Ovary (tissue), 7 donors: ENCODE measurements at regions not wholly inside any gene's neighbourhood (a gene's known extent, or its start where the extent isn't known, plus 50 kb on each side); places are given as distances from the start of the nearest gene placed in this dataset.

Source experiments
- DNase-seq, 5 donors: peaks; one replicate each; pipeline ENCODE4 v3.0.0-alpha.2; 2019 to 2020
- H3K27ac ChIP-seq, 2 donors: fragments of 200-600 bp; one replicate each; pipeline versions ENCODE4 v1.5.1 to v1.8.0; 2019 to 2022
- H3K27me3 ChIP-seq: fragments of 200-600 bp; one replicate; pipeline ENCODE4 v1.8.0; 2022
- H3K36me3 ChIP-seq: fragments of 200-600 bp; sonication (generic); one replicate; pipeline ENCODE4 v1.5.1; 2019
- H3K4me1 ChIP-seq: one replicate; pipeline ENCODE4 v1.8.1; 2013; ENCODE audit warnings: mild to moderate bottlenecking, moderate library complexity; ENCODE audit not compliant: insufficient read depth
- H3K4me3 ChIP-seq: fragments of 200-600 bp; sonication (generic); one replicate; pipeline ENCODE4 v1.5.1; 2017
- H3K9me3 ChIP-seq, 2 donors: fragments of 200-600 bp in 1 of 2; sonication (generic) in 1 of 2; one replicate each; pipeline versions ENCODE4 v1.5.1 to v1.8.1; 2013 to 2019; ENCODE audit warnings: mild to moderate bottlenecking in 1 of 2, moderate library complexity in 1 of 2
- EP300 ChIP-seq: sonication (generic); formaldehyde crosslinking; IDR thresholded peaks from one replicate; pipeline ENCODE4 v1.6.1; 2017; ENCODE audit warnings: antibody characterized with exemption
- POLR2A ChIP-seq: fragments of 450-650 bp; IDR thresholded peaks from one replicate; pipeline ENCODE4 v1.6.1; 2017; ENCODE audit warnings: antibody characterized with exemption, mild to moderate bottlenecking, moderate library complexity
- WGBS, 3 donors: extraction: QIAGEN DNeasy Blood & Tissue Kit in 1 of 3; methylation state at CpG; one replicate each; pipeline versions ENCODE4 v1.1.5 to v1.1.7; 2013 to 2017; 5-methylcytosine and 5-hydroxymethylcytosine counted together
- intact Hi-C, 4 donors: fragments of 100-400 bp; cut with DNase I; formaldehyde crosslinking; loops; one replicate each; pipeline versions ENCODE4 v1.11.0 to v1.15.1; 2022 to 2023
- TF ChIP-seq, protein P1 (sequence below), 3 donors: fragments of 450-650 bp in 2 of 3; fragments of 200-600 bp in 1 of 3; IDR thresholded peaks; one replicate each; pipeline versions ENCODE4 v1.5.1 to v1.8.0; 2016 to 2022; ENCODE audit warnings: antibody characterized with exemption in 3 of 3, mild to moderate bottlenecking in 1 of 3
- donor health status: DM: no; HTN: no; CAD: no; lungs with moderate emphysema.
- donor health status: DM: no; HTN: no; CAD: no.
- donor health status: Bipolar disorder and iron deficiency.
- donor health status: DM: no; HTN: no; CAD: no.
- donor health status: DM: yes; HTN: yes; CAD: no.

DNA sequence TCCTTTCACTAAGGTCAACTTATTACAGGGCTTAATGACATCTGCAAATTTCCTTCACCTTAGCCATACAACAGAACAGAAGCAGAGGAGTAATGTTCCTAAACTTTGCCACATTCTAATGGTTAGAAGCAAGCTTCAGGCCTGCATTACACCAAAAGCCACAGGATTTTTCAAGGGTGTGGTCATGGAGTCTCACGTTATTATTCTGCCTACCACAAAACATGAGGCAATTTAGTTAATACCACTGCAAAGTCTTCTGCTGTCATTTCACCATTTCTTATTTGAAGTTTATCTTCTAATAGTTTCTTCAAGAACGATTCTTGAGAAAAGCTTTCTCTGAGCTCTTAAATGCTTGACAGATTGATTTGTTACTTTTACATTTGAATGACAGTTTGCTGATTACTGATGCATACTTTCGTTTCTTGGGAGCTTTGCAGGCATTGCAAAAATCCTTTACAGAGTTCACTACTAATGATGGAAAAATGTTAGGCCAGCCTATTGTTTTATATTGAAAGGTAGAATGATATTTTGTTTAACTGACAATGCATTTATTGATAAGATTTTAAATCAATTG, 1257.1 kb downstream of the NSUN3 start:
- 66 to 79% (median 66%) methylated on average over 3 of the region's 3 CpGs for WGBS, 3 donors
- H3K9me3 ChIP-seq, result no peaks in the 10 kb centered on the region
- H3K27me3 ChIP-seq, result no peaks in the 10 kb centered on the region
- intact Hi-C loops, result no loop called here
- no peak for DNase-seq
- TF ChIP-seq, protein P1, sequence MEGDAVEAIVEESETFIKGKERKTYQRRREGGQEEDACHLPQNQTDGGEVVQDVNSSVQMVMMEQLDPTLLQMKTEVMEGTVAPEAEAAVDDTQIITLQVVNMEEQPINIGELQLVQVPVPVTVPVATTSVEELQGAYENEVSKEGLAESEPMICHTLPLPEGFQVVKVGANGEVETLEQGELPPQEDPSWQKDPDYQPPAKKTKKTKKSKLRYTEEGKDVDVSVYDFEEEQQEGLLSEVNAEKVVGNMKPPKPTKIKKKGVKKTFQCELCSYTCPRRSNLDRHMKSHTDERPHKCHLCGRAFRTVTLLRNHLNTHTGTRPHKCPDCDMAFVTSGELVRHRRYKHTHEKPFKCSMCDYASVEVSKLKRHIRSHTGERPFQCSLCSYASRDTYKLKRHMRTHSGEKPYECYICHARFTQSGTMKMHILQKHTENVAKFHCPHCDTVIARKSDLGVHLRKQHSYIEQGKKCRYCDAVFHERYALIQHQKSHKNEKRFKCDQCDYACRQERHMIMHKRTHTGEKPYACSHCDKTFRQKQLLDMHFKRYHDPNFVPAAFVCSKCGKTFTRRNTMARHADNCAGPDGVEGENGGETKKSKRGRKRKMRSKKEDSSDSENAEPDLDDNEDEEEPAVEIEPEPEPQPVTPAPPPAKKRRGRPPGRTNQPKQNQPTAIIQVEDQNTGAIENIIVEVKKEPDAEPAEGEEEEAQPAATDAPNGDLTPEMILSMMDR (IDR thresholded peaks at IDR 0.05), result no peak
- TF ChIP-seq EP300 (no peak), POLR2A (no peak)
- no peak overlapping the region for H3K4me3 ChIP-seq
- no peaks in the 10 kb centered on the region for H3K36me3 ChIP-seq
- H3K27ac ChIP-seq, result no peak overlapping the region
- H3K4me1 ChIP-seq, result no peaks in the 10 kb centered on the region

- no peak overlapping the region for H3K27ac ChIP-seq
- intact Hi-C loops, result no loop called here
- 84 to 87% (median 86%) methylated on average over 2 of the region's 2 CpGs for WGBS, 3 donors
These were observed 1264.6 kb downstream of the NSUN3 start for GRCh38 chr3:95327478-95327877.

DNA sequence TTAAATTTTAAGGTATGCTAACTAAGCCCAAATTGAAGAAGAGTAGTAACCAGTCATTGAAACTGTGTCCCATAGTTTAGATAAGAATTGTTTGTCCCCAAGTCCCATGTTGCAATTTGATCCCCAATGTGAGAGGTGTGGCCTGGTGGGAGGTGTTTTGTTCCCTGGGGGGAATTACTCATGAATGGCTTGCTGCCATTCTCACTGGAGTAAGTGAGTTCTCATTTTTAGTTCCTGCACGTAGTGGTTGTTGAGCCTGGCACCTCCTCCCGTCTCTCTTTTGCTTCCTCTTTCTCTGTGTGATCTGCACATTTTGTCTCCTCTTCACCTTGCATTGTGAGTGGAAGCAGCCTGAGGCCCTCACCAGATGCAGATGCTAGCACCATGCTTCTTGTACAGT, 1271.0 kb downstream of the NSUN3 start:
- WGBS, 3 donors, result 73 to 85% (median 83%) methylated on average over 2 of the region's 2 CpGs
- Histone ChIP-seq H3K9me3 (no peaks in the 10 kb centered on the region), H3K36me3 (no peaks in the 10 kb centered on the region), H3K27me3 (no peaks in the 10 kb centered on the region), H3K4me3 (no peak overlapping the region), H3K4me1 (no peaks in the 10 kb centered on the region), H3K27ac (no peak overlapping the region)
- intact Hi-C loops, result no loop called here
- no peak for DNase-seq
- TF ChIP-seq EP300, result no peak
- TF ChIP-seq POLR2A, result no peak
- TF ChIP-seq, protein P1 (IDR thresholded peaks at IDR 0.05), result no peak

More at GRCh38 chr3:95327478-95327877, 1264.6 kb downstream of the NSUN3 start:
- no peaks in the 10 kb centered on the region for H3K9me3 ChIP-seq
- no peaks in the 10 kb centered on the region for H3K27me3 ChIP-seq
- no peaks in the 10 kb centered on the region for H3K36me3 ChIP-seq
- H3K4me1 ChIP-seq, result no peaks in the 10 kb centered on the region
- no peak for TF ChIP-seq POLR2A
- TF ChIP-seq, protein P1 (IDR thresholded peaks at IDR 0.05), result no peak
- TF ChIP-seq EP300, result no peak
- no peak overlapping the region for H3K4me3 ChIP-seq
- DNase-seq, result no peak

- Histone ChIP-seq H3K27ac (no peak overlapping the region), H3K9me3 (no peaks in the 10 kb centered on the region), H3K36me3 (no peaks in the 10 kb centered on the region), H3K4me1 (no peaks in the 10 kb centered on the region), H3K27me3 (no peaks in the 10 kb centered on the region), H3K4me3 (no peak overlapping the region)
- TF ChIP-seq, protein P1 (IDR thresholded peaks at IDR 0.05), result no peak
- TF ChIP-seq EP300 (no peak), POLR2A (no peak)
- no peak for DNase-seq
- intact Hi-C loops, result no loop called here
These were observed 1271.6 kb downstream of the NSUN3 start for GRCh38 chr3:95334461-95334860.

DNA sequence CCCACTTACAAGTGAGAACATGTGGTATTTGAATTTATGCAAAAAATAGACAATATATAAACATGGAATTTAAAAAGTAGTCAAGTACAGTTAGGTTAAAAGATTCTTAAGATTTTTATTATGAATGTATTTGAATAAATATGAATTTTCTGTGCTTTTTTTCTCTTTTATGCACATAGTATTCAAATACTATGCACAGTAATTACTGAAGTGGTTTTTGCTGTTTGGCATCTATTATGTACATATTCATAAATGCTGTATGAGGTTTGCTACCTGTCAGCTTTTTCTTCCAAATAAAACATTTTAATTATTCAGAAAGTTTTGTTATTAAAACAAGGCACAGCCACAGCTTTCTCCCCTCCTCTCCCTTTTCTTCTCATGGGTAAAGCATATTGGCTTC, 1272.7 kb downstream of the NSUN3 start:
- intact Hi-C loops, result no loop called here
- Histone ChIP-seq H3K27me3 (no peaks in the 10 kb centered on the region), H3K27ac (no peak overlapping the region), H3K4me3 (no peak overlapping the region), H3K4me1 (no peaks in the 10 kb centered on the region), H3K36me3 (no peaks in the 10 kb centered on the region), H3K9me3 (no peaks in the 10 kb centered on the region)
- DNase-seq, result no peak
- TF ChIP-seq POLR2A (no peak), EP300 (no peak)
- TF ChIP-seq, protein P1 (IDR thresholded peaks at IDR 0.05), result no peak
